Vagina (tissue), 2 donors: ENCODE measurements at regions not wholly inside any gene's neighbourhood (a gene's known extent, or its start where the extent isn't known, plus 50 kb on each side); places are given as distances from the start of the nearest gene placed in this dataset.

Source experiments
- DNase-seq, 2 donors: peaks; one replicate each; pipeline ENCODE4 v3.0.0-alpha.2; 2017; ENCODE audit errors: extremely low spot score in 2 of 2
- H3K27ac ChIP-seq: fragments of 200-600 bp; sonication (generic); one replicate; pipeline ENCODE4 v1.5.1; 2019
- H3K27me3 ChIP-seq: fragments of 200-600 bp; sonication (generic); one replicate; pipeline ENCODE4 v1.5.1; 2019
- H3K36me3 ChIP-seq, 2 donors: fragments of 200-600 bp; sonication (generic); one replicate each; pipeline ENCODE4 v1.5.1; 2017 to 2019
- H3K4me1 ChIP-seq: fragments of 200-600 bp; sonication (generic); one replicate; pipeline ENCODE4 v1.5.1; 2019
- H3K4me3 ChIP-seq, 2 donors: fragments of 200-600 bp; sonication (generic); 1 replicate in 1 of 2; 2 replicates in 1 of 2; pipeline ENCODE4 v1.5.1; 2016 to 2019
- H3K9me3 ChIP-seq: fragments of 200-600 bp; sonication (generic); one replicate; pipeline ENCODE4 v1.5.1; 2019
- CTCF ChIP-seq, 3 experiments: fragments of 450-650 bp in 2 of 3; fragments of 200-600 bp in 1 of 3; sonication (generic) in 1 of 3; IDR thresholded peaks; one replicate each; pipeline ENCODE4 v1.5.1; 2017 to 2019; ENCODE audit warnings: antibody characterized with exemption in 3 of 3, mild to moderate bottlenecking in 2 of 3, moderate library complexity in 2 of 3
- POLR2A ChIP-seq, 2 donors: fragments of 450-650 bp; IDR thresholded peaks; one replicate each; pipeline ENCODE4 v1.6.1; 2017; ENCODE audit warnings: antibody characterized with exemption in 2 of 2, mild to moderate bottlenecking in 2 of 2, moderate library complexity in 2 of 2
- POLR2AphosphoS5 ChIP-seq, 2 donors: sonication (generic); formaldehyde crosslinking; IDR thresholded peaks; one replicate each; pipeline ENCODE4 v1.9.0; 2017; ENCODE audit warnings: antibody characterized with exemption in 2 of 2, mild to moderate bottlenecking in 2 of 2, low read depth in 1 of 2; ENCODE audit not compliant: insufficient read depth in 1 of 2
- intact Hi-C: fragments of 100-400 bp; cut with DNase I; formaldehyde crosslinking; loops from one replicate; pipeline ENCODE4 v1.15.1; 2023

- Histone ChIP-seq H3K4me1 (no peaks in the 10 kb centered on the region), H3K27ac (no peak overlapping the region), H3K36me3 (no peaks in the 10 kb centered on the region), H3K4me3 (no peak overlapping the region), H3K27me3 (no peaks in the 10 kb centered on the region), H3K9me3 (no peaks in the 10 kb centered on the region)
- TF ChIP-seq POLR2A (IDR thresholded peaks at IDR 0.05) (no peak), CTCF (IDR thresholded peaks at IDR 0.05) (no peak), POLR2AphosphoS5 (IDR thresholded peaks at IDR 0.05; ENCODE audit: insufficient read depth in 1 of 2, low read depth in 1 of 2) (no peak)
- no peak for DNase-seq
- intact Hi-C loops = no loop called here
These were observed 268.3 kb upstream of the MTPN start for GRCh38 chr7:136245327-136246004.

GRCh38 chr7:136234040-136234439, 256.9 kb upstream of the MTPN start:
- no peak for TF ChIP-seq POLR2A (IDR thresholded peaks at IDR 0.05)
- TF ChIP-seq CTCF (IDR thresholded peaks at IDR 0.05) = no peak
- no peak for TF ChIP-seq POLR2AphosphoS5 (IDR thresholded peaks at IDR 0.05; ENCODE audit: insufficient read depth in 1 of 2, low read depth in 1 of 2)
- Histone ChIP-seq H3K36me3 (no peaks in the 10 kb centered on the region), H3K4me3 (no peak overlapping the region), H3K27me3 (no peaks in the 10 kb centered on the region), H3K4me1 (no peaks in the 10 kb centered on the region), H3K27ac (no peak overlapping the region), H3K9me3 (no peaks in the 10 kb centered on the region)
- DNase-seq = no peak
- intact Hi-C loops = no loop called here

- H3K9me3 ChIP-seq = no peaks in the 10 kb centered on the region
- H3K4me3 ChIP-seq = no peak overlapping the region
- H3K27ac ChIP-seq = no peak overlapping the region
- no peaks in the 10 kb centered on the region for H3K36me3 ChIP-seq
- DNase-seq = no peak
- H3K4me1 ChIP-seq = no peaks in the 10 kb centered on the region
- H3K27me3 ChIP-seq = no peaks in the 10 kb centered on the region
- TF ChIP-seq POLR2AphosphoS5 (IDR thresholded peaks at IDR 0.05; ENCODE audit: insufficient read depth in 1 of 2, low read depth in 1 of 2) (no peak), POLR2A (IDR thresholded peaks at IDR 0.05) (no peak)
- intact Hi-C loops = no loop called here
These were observed 253.1 kb upstream of the MTPN start for GRCh38 chr7:136230210-136230609.

- DNase-seq = no peak
- Histone ChIP-seq H3K36me3 (no peaks in the 10 kb centered on the region), H3K27me3 (no peaks in the 10 kb centered on the region), H3K4me1 (no peaks in the 10 kb centered on the region), H3K9me3 (no peaks in the 10 kb centered on the region), H3K27ac (no peak overlapping the region), H3K4me3 (no peak overlapping the region)
- TF ChIP-seq POLR2AphosphoS5 (IDR thresholded peaks at IDR 0.05; ENCODE audit: insufficient read depth in 1 of 2, low read depth in 1 of 2) = no peak
- TF ChIP-seq POLR2A (IDR thresholded peaks at IDR 0.05) = no peak
- TF ChIP-seq CTCF (IDR thresholded peaks at IDR 0.05) = no peak
- intact Hi-C loops = no loop called here
These were observed 252.6 kb upstream of the MTPN start for GRCh38 chr7:136229790-136230189.

- TF ChIP-seq CTCF (IDR thresholded peaks at IDR 0.05) = no peak
- no peaks in the 10 kb centered on the region for H3K4me1 ChIP-seq
- no peak overlapping the region for H3K4me3 ChIP-seq
- no peaks in the 10 kb centered on the region for H3K27me3 ChIP-seq
- DNase-seq = no peak
- intact Hi-C loops = no loop called here
- no peaks in the 10 kb centered on the region for H3K36me3 ChIP-seq
- H3K27ac ChIP-seq = no peak overlapping the region
- no peaks in the 10 kb centered on the region for H3K9me3 ChIP-seq
These were observed 251.0 kb upstream of the MTPN start for GRCh38 chr7:136228171-136228570.
